Liver (tissue), 7 donors: ENCODE measurements at regions not wholly inside any gene's neighbourhood (a gene's known extent, or its start where the extent isn't known, plus 50 kb on each side); places are given as distances from the start of the nearest gene placed in this dataset.
"Not testable (repeated sequence)": the region's sequence is repeated elsewhere in the genome, so short reads cannot be mapped to it uniquely, and the experiment has no call there.

Experiments
- DNase-seq: peaks from one replicate; pipeline ENCODE4 v3.0.0-alpha.2; 2017; ENCODE audit warnings: low spot score
- H3K27ac ChIP-seq, 2 donors: one replicate each; pipeline ENCODE4 v1.7.0; 2013; ENCODE audit warnings: inconsistent platforms in 2 of 2, low read length in 2 of 2, control low read depth in 1 of 2, low read depth in 1 of 2, mild to moderate bottlenecking in 1 of 2
- H3K27me3 ChIP-seq, 4 donors: one replicate each; pipeline versions ENCODE4 v1.6.1 to v1.7.0; 2013; ENCODE audit warnings: low read length in 3 of 4, inconsistent platforms in 1 of 4, mild to moderate bottlenecking in 1 of 4, moderate library complexity in 1 of 4; ENCODE audit not compliant: control insufficient read depth in 4 of 4, insufficient read depth in 4 of 4
- H3K36me3 ChIP-seq, 4 donors: one replicate each; pipeline versions ENCODE4 v1.6.1 to v1.7.0; 2013; ENCODE audit warnings: low read length in 3 of 4, mild to moderate bottlenecking in 3 of 4, low read depth in 1 of 4, moderate library complexity in 1 of 4; ENCODE audit not compliant: control insufficient read depth in 4 of 4, insufficient read depth in 3 of 4
- H3K4me1 ChIP-seq, 4 donors: one replicate each; pipeline versions ENCODE4 v1.6.1 to v1.7.0; 2013; ENCODE audit warnings: low read length in 3 of 4, mild to moderate bottlenecking in 3 of 4, moderate library complexity in 1 of 4; ENCODE audit not compliant: control insufficient read depth in 4 of 4, insufficient read depth in 4 of 4
- H3K4me3 ChIP-seq, 3 donors: one replicate each; pipeline versions ENCODE4 v1.6.1 to v1.7.0; 2013; ENCODE audit warnings: low read length in 3 of 3, control low read depth in 1 of 3, low read depth in 1 of 3, mild to moderate bottlenecking in 1 of 3
- H3K9ac ChIP-seq, 2 donors: one replicate each; pipeline ENCODE4 v1.7.0; 2013; ENCODE audit warnings: low read length in 2 of 2, mild to moderate bottlenecking in 2 of 2, moderate library complexity in 2 of 2, control low read depth in 1 of 2, low read depth in 1 of 2
- H3K9me3 ChIP-seq, 4 donors: one replicate each; pipeline versions ENCODE4 v1.6.1 to v1.7.0; 2013; ENCODE audit warnings: low read length in 3 of 4; ENCODE audit not compliant: control insufficient read depth in 4 of 4
- ATF3 ChIP-seq: IDR thresholded peaks from 2 replicates; pipeline ENCODE4 v1.6.1; 2016; ENCODE audit warnings: antibody characterized with exemption
- FOXA1 ChIP-seq: IDR thresholded peaks from 2 replicates; pipeline ENCODE4 v1.6.1; 2016; ENCODE audit warnings: antibody characterized with exemption
- FOXA2 ChIP-seq: IDR thresholded peaks from 2 replicates; pipeline ENCODE4 v1.6.1; 2016; ENCODE audit warnings: antibody characterized with exemption
- HNF4G ChIP-seq: IDR thresholded peaks from 2 replicates; pipeline ENCODE4 v1.6.1; 2016; ENCODE audit warnings: antibody characterized with exemption
- JUND ChIP-seq, 2 donors: IDR thresholded peaks; 2 replicates each; pipeline ENCODE4 v1.6.1; 2016; ENCODE audit warnings: antibody characterized with exemption in 2 of 2
- MAX ChIP-seq: IDR thresholded peaks from 2 replicates; pipeline ENCODE4 v1.6.1; 2016; ENCODE audit warnings: antibody characterized with exemption
- NR2F2 ChIP-seq: IDR thresholded peaks from 2 replicates; pipeline ENCODE4 v1.6.1; 2016; ENCODE audit warnings: antibody characterized with exemption
- RAD21 ChIP-seq, 2 donors: IDR thresholded peaks; 2 replicates each; pipeline ENCODE4 v1.6.1; 2016; ENCODE audit warnings: antibody characterized with exemption in 2 of 2, mild to moderate bottlenecking in 2 of 2
- RXRA ChIP-seq, 2 donors: IDR thresholded peaks; 2 replicates each; pipeline ENCODE4 v1.6.1; 2017 to 2018; ENCODE audit warnings: antibody characterized with exemption in 2 of 2, mild to moderate bottlenecking in 1 of 2
- SP1 ChIP-seq: IDR thresholded peaks from 2 replicates; pipeline ENCODE4 v1.6.1; 2018; ENCODE audit warnings: antibody characterized with exemption, mild to moderate bottlenecking
- TAF1 ChIP-seq: conservative IDR thresholded peaks from 2 replicates; pipeline ENCODE4 v1.6.1; 2016; ENCODE audit warnings: antibody characterized with exemption, mild to moderate bottlenecking
- YY1 ChIP-seq: IDR thresholded peaks from 2 replicates; pipeline ENCODE4 v1.6.1; 2016; ENCODE audit warnings: antibody characterized with exemption, mild to moderate bottlenecking
- ZBTB33 ChIP-seq: IDR thresholded peaks from 2 replicates; pipeline ENCODE4 v1.6.1; 2016; ENCODE audit warnings: antibody characterized with exemption
- WGBS: extraction: QIAGEN DNeasy Blood & Tissue Kit; methylation state at CpG from one replicate; pipeline ENCODE4 v1.1.7; 2013; 5-methylcytosine and 5-hydroxymethylcytosine counted together
- donor health status: healthy.
- donor health status: healthy.
- donor health status: healthy.
- donor health status: healthy.

- DNase-seq = no peak
- Histone ChIP-seq H3K27ac (no peak overlapping the region), H3K4me3 (no peak overlapping the region), H3K27me3 (no peaks in the 10 kb centered on the region), H3K9ac (no peak overlapping the region), H3K4me1 (no peaks in the 10 kb centered on the region), H3K36me3 (no peaks in the 10 kb centered on the region), H3K9me3 (no peaks in the 10 kb centered on the region)
- WGBS = 79% methylated on average over 2 of the region's 2 CpGs
- TF ChIP-seq RXRA (IDR thresholded peaks at IDR 0.05) = no peak
- TF ChIP-seq HNF4G = no peak
- TF ChIP-seq ATF3 = no peak
- no peak for TF ChIP-seq YY1
- TF ChIP-seq JUND (IDR thresholded peaks at IDR 0.05) = no peak
- no peak for TF ChIP-seq FOXA2
- TF ChIP-seq MAX = no peak
Measured at GRCh38 chr3:115292677-115293165, 145.6 kb upstream of the ZBTB20 start.

GRCh38 chr3:115293321-115293720 is 146.2 kb upstream of the ZBTB20 start:
- 82% methylated on average over 1 of the region's 1 CpG for WGBS
- H3K4me3 ChIP-seq = no peak overlapping the region
- no peak overlapping the region for H3K9ac ChIP-seq
- H3K4me1 ChIP-seq = no peaks in the 10 kb centered on the region
- TF ChIP-seq FOXA1 (no peak), ZBTB33 (no peak), HNF4G (no peak), RAD21 (IDR thresholded peaks at IDR 0.05) (no peak), ATF3 (no peak), NR2F2 (no peak), FOXA2 (no peak)
- H3K27me3 ChIP-seq = no peaks in the 10 kb centered on the region
- no peak for DNase-seq
- H3K9me3 ChIP-seq = no peaks in the 10 kb centered on the region
- no peak overlapping the region for H3K27ac ChIP-seq
- no peaks in the 10 kb centered on the region for H3K36me3 ChIP-seq

GRCh38 chr3:115301364-115301860 is 154.3 kb upstream of the ZBTB20 start:
- H3K4me1 ChIP-seq = no peaks in the 10 kb centered on the region
- H3K9me3 ChIP-seq = no peaks in the 10 kb centered on the region
- WGBS = 78% methylated on average over 4 of the region's 4 CpGs
- H3K36me3 ChIP-seq = no peaks in the 10 kb centered on the region
- DNase-seq = no peak
- H3K27ac ChIP-seq = no peak overlapping the region
- H3K4me3 ChIP-seq = no peak overlapping the region
- H3K9ac ChIP-seq = no peak overlapping the region
- peaks cover 0 to 2% (median 0%) of the 10 kb centered on the region in 4 donors for H3K27me3 ChIP-seq
- TF ChIP-seq YY1 = no peak
- no peak for TF ChIP-seq TAF1
- no peak for TF ChIP-seq FOXA1
- no peak for TF ChIP-seq ATF3
- no peak for TF ChIP-seq JUND (IDR thresholded peaks at IDR 0.05)
- TF ChIP-seq HNF4G = no peak
- no peak for TF ChIP-seq SP1
- no peak for TF ChIP-seq FOXA2
- no peak for TF ChIP-seq NR2F2
- TF ChIP-seq ZBTB33 = no peak
- no peak for TF ChIP-seq MAX

GRCh38 chr3:115317953-115318352 is 170.9 kb upstream of the ZBTB20 start:
- not testable (repeated sequence) for H3K4me3 ChIP-seq, H3K27ac ChIP-seq, H3K9me3 ChIP-seq, DNase-seq, H3K36me3 ChIP-seq, H3K9ac ChIP-seq, H3K4me1 ChIP-seq, H3K27me3 ChIP-seq
- 81% methylated on average over 20 of the region's 20 CpGs for WGBS
